Peyer's patch (tissue), 4 donors: ENCODE measurements at regions not wholly inside any gene's neighbourhood (a gene's known extent, or its start where the extent isn't known, plus 50 kb on each side); places are given as distances from the start of the nearest gene placed in this dataset.

Source experiments
- CTCF ChIP-seq, 6 experiments: fragments of 450-650 bp in 4 of 6; fragments of 200-600 bp in 2 of 6; sonication (generic) in 1 of 6; IDR thresholded peaks; one replicate each; pipeline ENCODE4 v1.5.1; 2017 to 2019; ENCODE audit warnings: antibody characterized with exemption in 6 of 6, mild to moderate bottlenecking in 3 of 6, moderate library complexity in 1 of 6
- POLR2A ChIP-seq, 2 donors: fragments of 450-650 bp; IDR thresholded peaks; one replicate each; pipeline ENCODE4 v1.5.1; 2017; ENCODE audit warnings: antibody characterized with exemption in 2 of 2, mild to moderate bottlenecking in 2 of 2, moderate library complexity in 2 of 2

GRCh38 chr13:104608331-104608730 lies 1542.1 kb upstream of the SLC10A2 start:
- TF ChIP-seq CTCF (IDR thresholded peaks at IDR 0.05): no peak
- no peak for TF ChIP-seq POLR2A (IDR thresholded peaks at IDR 0.05)
